ENCODE measurements at regions not wholly inside any gene's neighbourhood (a gene's known extent, or its start where the extent isn't known, plus 50 kb on each side); places are given as distances from the start of the nearest gene placed in this dataset.

GRCh38 chr6:104519566-104519965 lies 340.2 kb downstream of the HACE1 start:
- no peak for TF ChIP-seq EGR1 (IDR thresholded peaks at IDR 0.05)
- no peak for TF ChIP-seq TAF1 (IDR thresholded peaks at IDR 0.05; ENCODE audit: low read depth)
- no peak for TF ChIP-seq MAX (IDR thresholded peaks at IDR 0.05)

- TF ChIP-seq USF1 (IDR thresholded peaks at IDR 0.05) (no peak), TAF1 (IDR thresholded peaks at IDR 0.05; ENCODE audit: low read depth) (no peak), ZBTB7A (IDR thresholded peaks at IDR 0.05; ENCODE audit: low read depth) (no peak), CEBPB (IDR thresholded peaks at IDR 0.05) (no peak), YY1 (IDR thresholded peaks at IDR 0.05; ENCODE audit: low read depth) (no peak), FOXM1 (IDR thresholded peaks at IDR 0.05; ENCODE audit: borderline replicate concordance, low read depth) (no peak), TCF12 (IDR thresholded peaks at IDR 0.05; ENCODE audit: low read depth) (no peak), EGR1 (IDR thresholded peaks at IDR 0.05) (no peak)
Observed at GRCh38 chr6:104509355-104509754, 350.4 kb downstream of the HACE1 start.

GRCh38 chr6:104506429-104506828 lies 353.3 kb downstream of the HACE1 start:
- TF ChIP-seq TCF12 (IDR thresholded peaks at IDR 0.05; ENCODE audit: low read depth): no peak
- no peak for TF ChIP-seq REST (IDR thresholded peaks at IDR 0.05; ENCODE audit: low read depth)
- TF ChIP-seq CEBPB (IDR thresholded peaks at IDR 0.05): no peak
- TF ChIP-seq FOXM1 (IDR thresholded peaks at IDR 0.05; ENCODE audit: borderline replicate concordance, low read depth): no peak
- TF ChIP-seq TEAD4 (IDR thresholded peaks at IDR 0.05): no peak
- TF ChIP-seq ZBTB7A (IDR thresholded peaks at IDR 0.05; ENCODE audit: low read depth): no peak
- TF ChIP-seq EP300 (IDR thresholded peaks at IDR 0.05; ENCODE audit: borderline replicate concordance): no peak
- TF ChIP-seq YY1 (IDR thresholded peaks at IDR 0.05; ENCODE audit: low read depth): no peak
- TF ChIP-seq EGR1 (IDR thresholded peaks at IDR 0.05): no peak
- no peak for TF ChIP-seq CREB1 (IDR thresholded peaks at IDR 0.05; ENCODE audit: low read depth)
- TF ChIP-seq RAD21 (IDR thresholded peaks at IDR 0.05; ENCODE audit: low read depth): no peak
- TF ChIP-seq MAX (IDR thresholded peaks at IDR 0.05): no peak
- TF ChIP-seq NFIC (IDR thresholded peaks at IDR 0.05): no peak
- no peak for TF ChIP-seq TAF1 (IDR thresholded peaks at IDR 0.05; ENCODE audit: low read depth)

GRCh38 chr6:104505838-104506237 lies 353.9 kb downstream of the HACE1 start:
- TF ChIP-seq TEAD4 (IDR thresholded peaks at IDR 0.05) (peak; percentile 73), EP300 (IDR thresholded peaks at IDR 0.05; ENCODE audit: borderline replicate concordance) (no peak), USF1 (IDR thresholded peaks at IDR 0.05) (peak; percentile 74), YY1 (IDR thresholded peaks at IDR 0.05; ENCODE audit: low read depth) (peak; percentile 51; the same call in 1 of the 2 replicates)

- TF ChIP-seq EGR1 (IDR thresholded peaks at IDR 0.05): no peak
- TF ChIP-seq TCF12 (IDR thresholded peaks at IDR 0.05; ENCODE audit: low read depth): no peak
- no peak for TF ChIP-seq USF1 (IDR thresholded peaks at IDR 0.05)
- TF ChIP-seq EP300 (IDR thresholded peaks at IDR 0.05; ENCODE audit: borderline replicate concordance): no peak
- no peak for TF ChIP-seq CREB1 (IDR thresholded peaks at IDR 0.05; ENCODE audit: low read depth)
- TF ChIP-seq RAD21 (IDR thresholded peaks at IDR 0.05; ENCODE audit: low read depth): no peak
- no peak for TF ChIP-seq NFIC (IDR thresholded peaks at IDR 0.05)
- TF ChIP-seq YY1 (IDR thresholded peaks at IDR 0.05; ENCODE audit: low read depth): no peak
- no peak for TF ChIP-seq MAX (IDR thresholded peaks at IDR 0.05)
- TF ChIP-seq REST (IDR thresholded peaks at IDR 0.05; ENCODE audit: low read depth): no peak
- TF ChIP-seq CEBPB (IDR thresholded peaks at IDR 0.05): no peak
- TF ChIP-seq ZBTB7A (IDR thresholded peaks at IDR 0.05; ENCODE audit: low read depth): no peak
- no peak for TF ChIP-seq FOXM1 (IDR thresholded peaks at IDR 0.05; ENCODE audit: borderline replicate concordance, low read depth)
- TF ChIP-seq TAF1 (IDR thresholded peaks at IDR 0.05; ENCODE audit: low read depth): no peak
- TF ChIP-seq TEAD4 (IDR thresholded peaks at IDR 0.05): no peak
Observed at GRCh38 chr6:104500265-104500664, 359.5 kb downstream of the HACE1 start.

GRCh38 chr6:104486035-104486434 lies 373.7 kb downstream of the HACE1 start:
- TF ChIP-seq CEBPB (IDR thresholded peaks at IDR 0.05) (no peak), CREB1 (IDR thresholded peaks at IDR 0.05; ENCODE audit: low read depth) (no peak), MAX (IDR thresholded peaks at IDR 0.05) (no peak), TEAD4 (IDR thresholded peaks at IDR 0.05) (no peak), USF1 (IDR thresholded peaks at IDR 0.05) (no peak), RAD21 (IDR thresholded peaks at IDR 0.05; ENCODE audit: low read depth) (no peak), EGR1 (IDR thresholded peaks at IDR 0.05) (no peak), EP300 (IDR thresholded peaks at IDR 0.05; ENCODE audit: borderline replicate concordance) (no peak), TAF1 (IDR thresholded peaks at IDR 0.05; ENCODE audit: low read depth) (no peak), TCF12 (IDR thresholded peaks at IDR 0.05; ENCODE audit: low read depth) (no peak), ZBTB7A (IDR thresholded peaks at IDR 0.05; ENCODE audit: low read depth) (no peak), REST (IDR thresholded peaks at IDR 0.05; ENCODE audit: low read depth) (no peak), YY1 (IDR thresholded peaks at IDR 0.05; ENCODE audit: low read depth) (no peak), NFIC (IDR thresholded peaks at IDR 0.05) (no peak), FOXM1 (IDR thresholded peaks at IDR 0.05; ENCODE audit: borderline replicate concordance, low read depth) (no peak)

Data from Ishikawa (cell line).